ENCODE measurements at regions not wholly inside any gene's neighbourhood (a gene's known extent, or its start where the extent isn't known, plus 50 kb on each side); places are given as distances from the start of the nearest gene placed in this dataset.

DNA sequence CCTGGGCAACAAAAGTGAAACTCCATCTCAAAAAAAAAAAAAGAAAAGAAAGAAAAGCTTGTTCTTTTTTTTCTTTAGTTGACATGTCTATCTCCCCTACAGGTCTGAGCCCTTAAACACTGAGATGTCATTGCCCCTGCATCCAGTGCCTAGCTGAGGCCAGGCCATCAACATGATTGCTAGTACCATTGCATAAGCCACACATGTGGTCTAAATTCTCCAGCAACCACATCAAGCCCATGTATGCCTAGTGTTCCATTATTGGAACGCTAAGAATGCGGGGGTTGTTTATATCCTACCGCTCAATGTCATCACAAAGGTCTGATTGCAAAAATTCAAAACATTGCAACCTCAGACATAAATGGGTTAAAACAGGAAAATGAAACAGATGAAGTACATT, 62.7 kb downstream of the NPTX2 start:
- DNase-seq = no peak

GRCh38 chr7:98681511-98681910, 64.4 kb downstream of the NPTX2 start:
- DNase-seq = no peak

DNA sequence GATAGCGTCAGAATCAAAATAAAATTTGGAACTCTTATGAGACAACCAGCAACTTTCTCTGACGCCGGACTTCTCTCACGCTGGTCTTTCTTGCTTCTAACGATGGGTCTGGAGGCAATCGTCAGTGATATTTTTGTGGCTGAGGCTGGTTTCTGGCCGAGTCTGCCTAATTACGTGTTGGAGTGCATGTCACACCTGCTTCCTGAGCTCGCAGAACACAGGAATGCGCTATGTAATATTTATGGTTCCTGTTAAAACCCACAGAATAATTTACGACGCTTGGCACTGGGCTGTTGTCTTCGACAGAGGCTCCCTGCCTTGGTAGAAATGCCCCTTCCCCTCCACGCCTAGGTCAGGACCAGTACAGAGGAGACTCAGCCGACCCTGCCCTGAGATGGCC, 64.9 kb downstream of the NPTX2 start:
- DNase-seq = no peak

- DNase-seq = no peak
These were observed 66.4 kb downstream of the NPTX2 start for GRCh38 chr7:98683514-98683913.

DNA sequence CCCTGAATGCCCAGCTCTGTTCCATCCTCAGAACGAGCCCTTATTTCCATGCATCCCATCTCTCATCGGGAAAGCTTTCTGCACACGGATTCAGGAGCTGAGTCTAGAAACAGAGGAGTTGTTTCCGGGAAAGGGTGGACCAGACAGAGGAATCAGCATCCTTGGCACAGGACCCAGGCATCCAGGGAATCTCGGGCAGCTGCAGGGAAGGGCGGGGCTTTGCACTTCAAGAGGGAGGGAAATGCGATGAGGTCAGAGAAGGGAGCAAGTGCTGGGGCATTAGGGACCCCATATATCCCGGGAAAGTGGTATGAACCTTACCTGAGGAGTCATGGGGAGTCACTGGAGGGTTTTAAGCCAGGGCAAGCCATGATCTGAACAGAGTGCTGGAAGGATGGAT, 68.5 kb downstream of the NPTX2 start:
- DNase-seq = no peak

DNA sequence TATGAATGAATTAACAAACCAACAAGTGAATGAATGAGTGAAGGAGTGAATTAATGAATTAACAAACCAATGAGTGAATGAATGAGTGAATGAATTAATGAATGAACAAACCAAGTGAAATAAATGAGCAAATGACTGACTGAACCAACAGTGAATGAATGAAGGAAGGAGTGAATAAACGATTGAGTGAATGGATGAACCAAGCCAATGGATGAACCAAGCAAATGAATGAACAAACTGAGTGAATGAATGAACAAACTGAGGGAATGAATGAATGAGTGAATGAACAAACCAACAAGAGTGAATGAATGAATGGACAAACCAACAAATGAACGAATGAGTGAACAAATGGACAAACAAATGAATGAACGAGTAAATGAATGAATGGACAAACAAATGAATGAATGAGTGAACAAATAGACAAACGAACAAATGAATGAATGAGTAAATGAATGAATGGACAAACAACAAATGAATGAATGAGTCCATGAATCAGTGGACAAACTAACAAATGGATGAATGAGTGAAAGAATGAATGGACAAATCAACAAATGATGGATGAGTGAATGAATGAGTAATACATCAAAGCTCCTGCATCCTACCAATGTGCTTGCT, 69.5 kb downstream of the NPTX2 start:
- DNase-seq = no peak

GRCh38 chr7:98687111-98687751, 70.1 kb downstream of the NPTX2 start:
- DNase-seq = no peak

DNA sequence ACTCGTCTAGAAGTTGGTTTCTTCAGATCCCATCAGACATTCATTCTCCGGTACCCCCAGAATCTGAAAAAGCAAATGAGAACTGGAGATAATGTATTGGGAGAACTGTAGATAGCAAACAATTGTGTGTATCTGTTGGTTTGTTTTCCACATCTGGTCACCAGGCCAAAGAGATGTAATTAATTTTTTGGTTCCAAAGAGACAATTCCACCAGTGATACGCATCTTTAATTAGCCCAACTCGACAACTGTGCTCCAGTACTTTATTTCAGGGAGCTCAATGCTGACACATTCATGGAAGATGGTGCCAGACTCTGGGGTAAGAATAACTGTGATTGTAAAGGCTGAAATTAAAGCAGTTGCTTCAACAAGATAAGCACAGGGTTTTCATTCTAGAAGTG, 74.5 kb downstream of the NPTX2 start:
- DNase-seq = no peak

DNA sequence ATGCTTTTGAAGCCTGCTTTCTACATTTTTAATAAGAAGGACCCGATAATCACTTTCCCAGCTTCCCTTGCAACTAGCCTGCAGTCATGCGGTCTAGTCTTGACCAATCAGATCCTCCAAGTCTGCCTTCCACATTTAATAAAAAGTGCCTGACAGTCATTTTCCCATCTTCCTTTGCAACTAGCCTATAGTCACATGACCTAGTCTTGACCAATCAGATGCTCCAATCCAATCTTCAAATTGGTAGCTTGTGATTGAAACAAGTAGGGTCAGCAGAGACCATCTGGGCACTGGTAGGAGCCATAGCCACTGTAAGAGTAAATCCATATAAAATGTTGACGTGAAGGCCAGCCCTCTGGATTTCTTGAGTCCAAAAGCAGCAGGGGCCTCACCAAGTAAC, 80.0 kb downstream of the NPTX2 start:
- DNase-seq = no peak

DNA sequence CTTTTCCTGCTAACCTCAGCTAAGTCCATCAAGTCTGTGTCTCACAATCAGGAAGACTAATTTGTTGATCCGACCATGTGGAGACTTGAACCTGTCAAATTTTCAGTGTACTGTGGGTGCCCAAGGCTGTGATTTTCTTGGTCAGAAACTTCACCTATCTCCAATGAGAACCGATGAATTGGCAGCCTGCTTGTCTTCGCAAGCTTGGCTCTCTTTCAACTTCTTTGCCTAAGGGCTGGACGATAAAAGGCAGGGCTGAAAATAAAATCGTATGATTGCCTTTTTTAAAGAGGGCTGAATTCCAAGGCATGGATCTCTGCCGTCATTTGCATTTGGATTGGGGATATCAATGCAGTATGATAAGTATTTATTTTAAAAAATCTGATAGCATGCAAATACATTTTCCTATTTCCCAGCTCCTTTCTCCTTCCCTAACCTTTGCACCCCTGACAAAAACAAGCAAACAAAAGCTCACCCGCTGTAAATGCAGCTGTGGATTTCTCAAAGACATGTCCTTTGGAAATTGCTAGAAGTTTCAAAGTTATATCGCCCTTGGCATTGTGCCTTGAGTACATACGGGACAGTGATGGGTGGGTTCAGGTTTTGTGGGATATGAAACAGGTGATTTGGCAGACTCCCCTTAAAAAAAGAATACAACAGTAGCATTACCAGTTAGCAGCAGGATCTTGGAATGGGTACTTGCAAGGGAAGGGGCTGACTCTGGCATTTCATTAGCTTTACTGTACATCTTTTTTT, 80.6 kb downstream of the NPTX2 start:
- no peak for DNase-seq

DNA sequence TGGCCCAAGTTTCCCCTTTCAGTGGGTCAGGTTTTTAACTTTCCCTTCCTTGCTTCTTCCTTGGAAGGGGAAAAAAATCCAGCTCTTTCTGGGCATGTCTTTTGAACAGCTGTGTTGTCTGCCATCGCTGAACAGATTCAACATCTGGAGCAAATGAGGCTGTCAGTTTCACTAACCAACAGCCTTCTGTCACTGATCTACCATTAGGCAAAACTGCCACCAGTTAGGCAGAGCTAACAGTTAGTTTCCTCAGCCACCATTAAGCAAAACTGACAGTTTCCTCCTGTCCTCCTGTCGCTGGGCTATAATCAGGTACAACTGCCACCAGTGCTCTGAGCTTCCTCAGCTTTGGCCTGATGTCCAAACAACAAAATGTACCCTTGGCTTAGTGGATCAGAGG, 81.9 kb downstream of the NPTX2 start:
- DNase-seq = no peak

DNA sequence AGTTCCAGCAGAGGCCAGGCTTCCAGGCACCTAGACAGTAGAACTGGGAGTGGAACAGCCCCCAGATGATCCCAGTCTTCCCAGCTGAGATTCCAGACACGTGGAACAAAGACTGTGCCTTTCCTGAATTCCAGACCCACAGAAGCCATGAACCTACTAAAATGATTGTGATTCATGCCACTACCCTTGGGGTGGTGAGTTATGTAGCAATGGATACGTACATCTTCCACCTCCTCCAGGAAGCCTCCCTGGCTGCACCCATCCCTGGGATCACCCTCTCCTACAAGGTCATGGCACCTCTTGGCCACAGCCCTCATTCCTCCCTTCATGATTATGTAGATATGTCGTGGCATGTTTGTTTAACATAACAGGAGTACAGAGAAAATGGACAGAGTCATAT, 83.4 kb downstream of the NPTX2 start:
- no peak for DNase-seq

GRCh38 chr7:98701372-98701771, 84.3 kb downstream of the NPTX2 start:
- DNase-seq = no peak

- DNase-seq = no peak
These were observed 84.9 kb downstream of the NPTX2 start for GRCh38 chr7:98702021-98702420.

GRCh38 chr7:98703916-98704315, 86.8 kb downstream of the NPTX2 start:
- no peak for DNase-seq

- no peak for DNase-seq
These were observed 88.5 kb downstream of the NPTX2 start for GRCh38 chr7:98705626-98706025.

DNA sequence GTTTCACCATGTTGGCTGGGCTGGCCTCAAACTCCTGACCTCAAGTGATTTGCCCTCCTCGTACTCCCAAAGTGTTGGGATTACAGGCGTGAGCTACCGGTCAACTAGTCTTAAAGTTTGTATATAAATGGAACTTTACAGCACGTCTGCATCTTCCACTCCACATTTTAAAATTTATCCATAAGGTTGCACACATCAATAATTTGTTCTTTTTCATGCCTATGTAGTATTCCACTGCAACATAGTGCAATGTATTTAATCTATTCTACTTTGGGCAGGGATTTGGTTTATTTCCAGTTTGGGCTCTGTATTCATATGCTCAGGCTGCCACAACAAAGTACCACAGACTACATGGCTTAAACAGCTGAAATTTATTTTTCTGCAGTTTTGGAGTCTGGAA, 90.0 kb downstream of the NPTX2 start:
- DNase-seq = no peak

- no peak for DNase-seq
These were observed 94.9 kb downstream of the NPTX2 start for GRCh38 chr7:98711945-98712344.

DNA sequence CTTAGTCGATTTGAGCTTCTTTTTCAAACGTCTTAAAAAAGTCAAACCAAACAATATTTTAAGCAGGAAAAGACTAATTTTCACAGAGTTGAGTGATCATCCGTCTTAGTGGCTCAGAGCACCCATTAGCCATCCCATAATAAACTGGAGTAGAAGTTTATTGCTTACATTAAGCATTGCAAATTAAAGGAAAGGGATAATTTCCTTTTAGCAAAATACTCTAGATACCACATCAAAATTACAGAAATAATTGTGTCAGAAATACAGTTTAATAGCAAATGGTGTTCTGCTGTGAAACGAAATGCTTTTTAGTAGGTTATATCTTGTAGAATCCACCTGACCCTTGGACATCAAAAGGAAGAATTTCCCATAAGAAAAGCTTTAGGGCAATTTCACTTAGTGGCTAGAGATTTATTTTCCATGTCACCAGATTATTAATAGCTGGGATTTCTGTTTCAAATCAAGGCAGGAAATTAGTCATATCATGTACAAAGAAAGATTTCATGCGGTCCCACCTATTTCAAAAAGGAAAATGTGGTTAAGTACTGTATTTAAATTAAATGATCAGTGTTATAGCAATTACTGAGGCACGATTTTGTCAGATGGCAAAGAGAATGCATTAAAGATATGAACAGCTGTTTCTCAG, 96.2 kb downstream of the NPTX2 start:
- no peak for DNase-seq

DNA sequence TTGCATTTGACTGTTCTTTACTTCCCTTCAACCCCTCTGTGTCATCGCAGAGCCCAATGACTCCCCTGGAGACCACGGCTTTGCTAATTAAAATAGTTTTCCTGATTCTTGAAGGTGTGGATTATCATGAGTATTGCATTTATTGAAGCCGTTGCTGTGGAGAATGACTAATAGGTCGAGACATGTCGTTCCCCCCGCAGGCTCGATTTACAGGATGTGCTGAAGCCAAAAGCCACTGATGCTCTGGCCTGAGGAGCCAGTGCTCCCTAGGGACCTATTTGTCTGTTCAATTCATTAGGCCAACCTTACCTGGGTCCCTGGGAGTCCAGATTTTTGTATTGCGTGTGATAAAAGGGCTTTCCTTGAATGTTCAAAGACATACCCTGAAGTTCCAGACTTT, 102.3 kb downstream of the NPTX2 start:
- no peak for DNase-seq

- no peak for DNase-seq
These were observed 105.3 kb downstream of the NPTX2 start for GRCh38 chr7:98722402-98722801.

DNA sequence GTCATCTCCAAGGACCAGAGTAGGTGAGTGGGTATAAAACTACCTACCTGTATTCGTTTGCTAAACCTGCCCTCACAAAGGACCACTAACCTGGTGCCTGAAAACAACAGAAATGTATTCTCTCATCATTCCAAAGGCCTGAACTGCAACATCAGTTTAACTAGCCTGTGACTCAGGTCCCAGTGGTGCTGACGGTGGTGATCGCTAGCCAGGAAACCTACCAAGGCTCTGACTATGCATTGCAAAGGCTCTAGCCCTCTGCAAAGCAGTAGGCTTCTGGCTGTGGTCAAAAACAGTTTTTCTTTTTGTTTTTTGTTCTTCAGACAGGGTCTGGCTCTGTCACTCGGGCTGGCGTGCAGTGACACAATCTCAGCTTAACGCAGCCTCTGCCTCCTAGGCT, 107.5 kb downstream of the NPTX2 start:
- DNase-seq = no peak

GRCh38 chr7:98727146-98727709, 110.1 kb downstream of the NPTX2 start:
- no peak for DNase-seq

GRCh38 chr7:98728555-98728954, 111.5 kb downstream of the NPTX2 start:
- no peak for DNase-seq
